ENCODE measurements at regions not wholly inside any gene's neighbourhood (a gene's known extent, or its start where the extent isn't known, plus 50 kb on each side); places are given as distances from the start of the nearest gene placed in this dataset.

DNA sequence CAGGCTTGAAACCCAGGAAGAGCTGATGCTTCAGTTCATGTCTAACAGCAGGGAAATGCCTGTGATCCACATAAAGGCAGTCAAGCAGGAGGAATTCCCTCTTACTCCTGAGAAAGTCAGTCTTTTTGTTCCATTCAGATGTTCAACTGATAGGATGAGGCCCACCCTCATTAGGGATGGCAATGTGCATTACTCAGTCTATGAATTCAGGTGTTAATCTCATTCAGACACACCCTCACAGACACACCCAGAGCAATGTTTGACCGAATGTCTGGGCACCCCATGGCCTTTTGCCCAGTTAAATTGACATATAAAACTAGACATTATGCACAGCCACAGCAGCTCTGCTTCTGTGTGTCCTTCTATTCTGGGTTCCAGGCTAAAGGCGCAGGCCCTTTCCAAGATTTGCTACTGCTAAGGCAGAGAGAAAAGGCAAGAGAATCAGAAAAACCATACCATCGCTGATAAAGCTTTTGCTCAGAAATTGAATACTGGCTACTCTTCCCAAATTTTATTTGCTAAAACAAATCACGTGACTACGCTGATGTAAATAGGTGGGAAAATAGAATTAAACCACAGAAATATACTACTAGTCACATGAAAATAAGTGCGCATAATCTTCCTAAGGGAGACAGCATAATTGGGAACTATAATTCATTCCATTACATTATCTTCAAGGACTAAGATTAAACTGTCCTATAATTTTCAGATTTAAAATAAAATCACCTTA, 625.0 kb upstream of the MAN1A1 start:
- CTCF ChIA-PET: interaction anchor here (0.7 kb wide), 1 partner anchor 12 kb away, joined by 3 read pairs; no protein-coding TSS in a partner anchor
- POLR2A ChIA-PET: no interaction called here
- no peak overlapping the region for H3K4me3 ChIP-seq (ENCODE audit: low read depth in 2 of 2, low read length in 1 of 2)
- H3K4me2 ChIP-seq: no peak overlapping the region
- H3K9ac ChIP-seq: no peak overlapping the region
- DNase-seq: no peak
- H4K20me1 ChIP-seq (ENCODE audit: insufficient read depth): no peaks in the 10 kb centered on the region
- no peaks in the 10 kb centered on the region for H3K36me3 ChIP-seq (replicated peaks in 1 of 2; ENCODE audit: control insufficient read depth in 1 of 2, insufficient read depth in 2 of 2, low read length in 1 of 2)
- H3K4me1 ChIP-seq (ENCODE audit: control insufficient read depth in 1 of 2, insufficient read depth in 2 of 2, low read depth in 1 of 2, low read length in 1 of 2): no peaks in the 10 kb centered on the region
- no peaks in the 10 kb centered on the region for H3F3A ChIP-seq (replicated peaks; ENCODE audit: insufficient read depth)
- H3K79me2 ChIP-seq (ENCODE audit: insufficient read depth): no peaks in the 10 kb centered on the region
- no peak for TF ChIP-seq GATA2 (CRISPR knock-in tag; IDR thresholded peaks at IDR 0.05)
- TF ChIP-seq EP300 (IDR thresholded peaks at IDR 0.05; ENCODE audit: borderline replicate concordance in 1 of 2, low read depth in 1 of 2, low read length in 1 of 2): no peak
- TF ChIP-seq EZH2phosphoT487 (IDR thresholded peaks at IDR 0.05; ENCODE audit: borderline replicate concordance, low read depth): no peak
- no peak for TF ChIP-seq NFIC (IDR thresholded peaks at IDR 0.05; ENCODE audit: borderline replicate concordance)
- TF ChIP-seq NRF1 (IDR thresholded peaks at IDR 0.05; ENCODE audit: low read depth, low read length): no peak
- TF ChIP-seq YY1 (IDR thresholded peaks at IDR 0.05; ENCODE audit: low read depth): no peak
- no peak for TF ChIP-seq MXI1 (IDR thresholded peaks at IDR 0.05; ENCODE audit: low read depth, low read length)
- no peak for TF ChIP-seq FOXJ3 (CRISPR knock-in tag; IDR thresholded peaks at IDR 0.05)
- TF ChIP-seq, protein P1, sequence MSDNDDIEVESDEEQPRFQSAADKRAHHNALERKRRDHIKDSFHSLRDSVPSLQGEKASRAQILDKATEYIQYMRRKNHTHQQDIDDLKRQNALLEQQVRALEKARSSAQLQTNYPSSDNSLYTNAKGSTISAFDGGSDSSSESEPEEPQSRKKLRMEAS (IDR thresholded peaks at IDR 0.05; ENCODE audit: low read depth): no peak
- TF ChIP-seq RXRA (IDR thresholded peaks at IDR 0.05; ENCODE audit: borderline replicate concordance, low read depth): no peak
- TF ChIP-seq, protein P2, sequence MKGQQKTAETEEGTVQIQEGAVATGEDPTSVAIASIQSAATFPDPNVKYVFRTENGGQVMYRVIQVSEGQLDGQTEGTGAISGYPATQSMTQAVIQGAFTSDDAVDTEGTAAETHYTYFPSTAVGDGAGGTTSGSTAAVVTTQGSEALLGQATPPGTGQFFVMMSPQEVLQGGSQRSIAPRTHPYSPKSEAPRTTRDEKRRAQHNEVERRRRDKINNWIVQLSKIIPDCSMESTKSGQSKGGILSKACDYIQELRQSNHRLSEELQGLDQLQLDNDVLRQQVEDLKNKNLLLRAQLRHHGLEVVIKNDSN (IDR thresholded peaks at IDR 0.05; ENCODE audit: borderline replicate concordance, low read depth): no peak
- no peak for TF ChIP-seq FOXM1 (IDR thresholded peaks at IDR 0.05; ENCODE audit: low read depth)
- TF ChIP-seq, protein P3, sequence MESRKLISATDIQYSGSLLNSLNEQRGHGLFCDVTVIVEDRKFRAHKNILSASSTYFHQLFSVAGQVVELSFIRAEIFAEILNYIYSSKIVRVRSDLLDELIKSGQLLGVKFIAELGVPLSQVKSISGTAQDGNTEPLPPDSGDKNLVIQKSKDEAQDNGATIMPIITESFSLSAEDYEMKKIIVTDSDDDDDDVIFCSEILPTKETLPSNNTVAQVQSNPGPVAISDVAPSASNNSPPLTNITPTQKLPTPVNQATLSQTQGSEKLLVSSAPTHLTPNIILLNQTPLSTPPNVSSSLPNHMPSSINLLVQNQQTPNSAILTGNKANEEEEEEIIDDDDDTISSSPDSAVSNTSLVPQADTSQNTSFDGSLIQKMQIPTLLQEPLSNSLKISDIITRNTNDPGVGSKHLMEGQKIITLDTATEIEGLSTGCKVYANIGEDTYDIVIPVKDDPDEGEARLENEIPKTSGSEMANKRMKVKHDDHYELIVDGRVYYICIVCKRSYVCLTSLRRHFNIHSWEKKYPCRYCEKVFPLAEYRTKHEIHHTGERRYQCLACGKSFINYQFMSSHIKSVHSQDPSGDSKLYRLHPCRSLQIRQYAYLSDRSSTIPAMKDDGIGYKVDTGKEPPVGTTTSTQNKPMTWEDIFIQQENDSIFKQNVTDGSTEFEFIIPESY (IDR thresholded peaks at IDR 0.05; ENCODE audit: borderline replicate concordance, low read depth): no peak
- TF ChIP-seq, protein P4, sequence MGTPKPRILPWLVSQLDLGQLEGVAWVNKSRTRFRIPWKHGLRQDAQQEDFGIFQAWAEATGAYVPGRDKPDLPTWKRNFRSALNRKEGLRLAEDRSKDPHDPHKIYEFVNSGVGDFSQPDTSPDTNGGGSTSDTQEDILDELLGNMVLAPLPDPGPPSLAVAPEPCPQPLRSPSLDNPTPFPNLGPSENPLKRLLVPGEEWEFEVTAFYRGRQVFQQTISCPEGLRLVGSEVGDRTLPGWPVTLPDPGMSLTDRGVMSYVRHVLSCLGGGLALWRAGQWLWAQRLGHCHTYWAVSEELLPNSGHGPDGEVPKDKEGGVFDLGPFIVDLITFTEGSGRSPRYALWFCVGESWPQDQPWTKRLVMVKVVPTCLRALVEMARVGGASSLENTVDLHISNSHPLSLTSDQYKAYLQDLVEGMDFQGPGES (IDR thresholded peaks at IDR 0.05; ENCODE audit: low read depth, low read length): no peak
- TF ChIP-seq ELF1 (IDR thresholded peaks at IDR 0.05): no peak
- H3K9me3 ChIP-seq: no peaks in the 10 kb centered on the region
- H2AFZ ChIP-seq (ENCODE audit: low read depth): no peak overlapping the region
- H3K9me2 ChIP-seq: no peaks in the 10 kb centered on the region
- no peaks in the 10 kb centered on the region for H3K27me3 ChIP-seq (ENCODE audit: insufficient read depth)
- H3K27ac ChIP-seq (ENCODE audit: low read depth in 2 of 2, low read length in 1 of 2): no peak overlapping the region
- WGBS (ENCODE audit: low lambda C conversion rate): 66% methylated on average over 6 of the region's 6 CpGs
